ENCODE measurements at regions not wholly inside any gene's neighbourhood (a gene's known extent, or its start where the extent isn't known, plus 50 kb on each side); places are given as distances from the start of the nearest gene placed in this dataset.

DNA sequence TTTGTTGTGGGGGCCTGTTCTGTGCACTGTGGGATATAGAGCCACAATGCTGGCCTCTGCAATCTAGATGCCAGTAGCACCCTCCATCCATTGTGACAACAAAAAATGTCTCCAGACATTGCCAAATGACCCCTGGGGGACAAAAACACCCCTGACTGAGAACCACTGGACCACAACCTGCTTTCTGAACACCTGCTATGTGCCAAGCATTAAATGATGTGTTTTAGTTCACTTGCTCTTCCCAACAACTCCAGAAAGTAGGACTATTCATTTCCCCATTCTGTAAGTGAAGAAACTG lies 367.0 kb upstream of the ERCC4 start:
- no peaks in the 10 kb centered on the region for H3K36me3 Mint-ChIP-seq (ENCODE audit: low read depth)
- H3K9me3 Mint-ChIP-seq (ENCODE audit: low read depth), result no peaks in the 10 kb centered on the region
- H3K4me3 Mint-ChIP-seq (ENCODE audit: unreplicated experiment), result no peak overlapping the region
- no peak for DNase-seq (ENCODE audit: low spot score)
- H3K4me1 Mint-ChIP-seq (ENCODE audit: low read depth), result no peaks in the 10 kb centered on the region
- no peaks in the 10 kb centered on the region for H3K27me3 Mint-ChIP-seq (ENCODE audit: low read depth)
- H3K27ac Mint-ChIP-seq (ENCODE audit: unreplicated experiment), result no peak overlapping the region
- TF ChIP-seq, protein P1, sequence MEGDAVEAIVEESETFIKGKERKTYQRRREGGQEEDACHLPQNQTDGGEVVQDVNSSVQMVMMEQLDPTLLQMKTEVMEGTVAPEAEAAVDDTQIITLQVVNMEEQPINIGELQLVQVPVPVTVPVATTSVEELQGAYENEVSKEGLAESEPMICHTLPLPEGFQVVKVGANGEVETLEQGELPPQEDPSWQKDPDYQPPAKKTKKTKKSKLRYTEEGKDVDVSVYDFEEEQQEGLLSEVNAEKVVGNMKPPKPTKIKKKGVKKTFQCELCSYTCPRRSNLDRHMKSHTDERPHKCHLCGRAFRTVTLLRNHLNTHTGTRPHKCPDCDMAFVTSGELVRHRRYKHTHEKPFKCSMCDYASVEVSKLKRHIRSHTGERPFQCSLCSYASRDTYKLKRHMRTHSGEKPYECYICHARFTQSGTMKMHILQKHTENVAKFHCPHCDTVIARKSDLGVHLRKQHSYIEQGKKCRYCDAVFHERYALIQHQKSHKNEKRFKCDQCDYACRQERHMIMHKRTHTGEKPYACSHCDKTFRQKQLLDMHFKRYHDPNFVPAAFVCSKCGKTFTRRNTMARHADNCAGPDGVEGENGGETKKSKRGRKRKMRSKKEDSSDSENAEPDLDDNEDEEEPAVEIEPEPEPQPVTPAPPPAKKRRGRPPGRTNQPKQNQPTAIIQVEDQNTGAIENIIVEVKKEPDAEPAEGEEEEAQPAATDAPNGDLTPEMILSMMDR (IDR thresholded peaks at IDR 0.05), result no peak

DNA sequence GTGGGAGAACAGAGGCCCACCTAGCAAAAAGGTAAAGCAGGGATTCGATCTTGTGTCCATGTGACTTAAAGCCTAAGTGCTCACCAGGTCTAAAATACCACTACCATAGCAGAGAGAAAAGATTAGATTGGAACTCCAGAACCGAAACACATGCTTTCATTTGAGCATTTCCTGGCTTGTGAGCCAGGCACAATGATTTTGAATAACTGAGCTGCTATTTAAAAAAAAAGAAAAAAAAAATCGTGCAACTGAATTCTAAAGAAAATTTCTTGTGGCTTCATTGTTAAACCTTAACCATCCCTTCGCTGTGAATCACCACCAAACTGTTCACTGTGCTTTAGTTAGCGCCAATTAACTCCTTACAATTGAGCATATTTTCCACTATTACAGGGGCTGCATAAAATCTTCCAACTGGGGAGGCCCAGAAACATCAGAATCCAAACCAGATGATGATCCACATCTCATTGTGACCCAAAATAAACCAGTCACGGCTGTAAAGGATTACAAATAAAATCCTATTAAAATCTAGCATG lies 366.4 kb upstream of the ERCC4 start:
- TF ChIP-seq, protein P1 (IDR thresholded peaks at IDR 0.05), result no peak
- Mint-ChIP-seq H3K4me1 (ENCODE audit: low read depth) (no peaks in the 10 kb centered on the region), H3K9me3 (ENCODE audit: low read depth) (no peaks in the 10 kb centered on the region), H3K27me3 (ENCODE audit: low read depth) (no peaks in the 10 kb centered on the region), H3K36me3 (ENCODE audit: low read depth) (no peaks in the 10 kb centered on the region), H3K4me3 (ENCODE audit: unreplicated experiment) (no peak overlapping the region), H3K27ac (ENCODE audit: unreplicated experiment) (no peak overlapping the region)
- DNase-seq (ENCODE audit: low spot score), result no peak

DNA sequence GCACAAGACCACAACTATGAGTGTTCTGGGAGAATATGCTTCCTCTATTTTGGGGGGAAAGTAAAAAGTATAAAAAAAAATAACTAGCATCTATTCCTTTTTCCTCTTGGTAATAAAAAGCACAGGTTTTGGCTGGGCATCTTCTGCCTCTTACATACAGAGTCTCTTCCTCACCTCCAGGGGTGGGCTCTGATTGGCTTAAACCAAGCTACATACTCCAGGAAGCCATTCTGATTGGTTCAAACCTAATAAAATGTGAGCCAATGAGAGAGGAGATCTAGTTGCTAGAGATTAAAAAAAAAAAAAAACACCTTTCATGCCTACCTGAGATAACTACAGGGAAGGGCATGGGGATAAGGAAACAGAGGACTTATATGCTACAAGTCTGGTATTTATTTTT lies 365.9 kb upstream of the ERCC4 start:
- no peaks in the 10 kb centered on the region for H3K9me3 Mint-ChIP-seq (ENCODE audit: low read depth)

DNA sequence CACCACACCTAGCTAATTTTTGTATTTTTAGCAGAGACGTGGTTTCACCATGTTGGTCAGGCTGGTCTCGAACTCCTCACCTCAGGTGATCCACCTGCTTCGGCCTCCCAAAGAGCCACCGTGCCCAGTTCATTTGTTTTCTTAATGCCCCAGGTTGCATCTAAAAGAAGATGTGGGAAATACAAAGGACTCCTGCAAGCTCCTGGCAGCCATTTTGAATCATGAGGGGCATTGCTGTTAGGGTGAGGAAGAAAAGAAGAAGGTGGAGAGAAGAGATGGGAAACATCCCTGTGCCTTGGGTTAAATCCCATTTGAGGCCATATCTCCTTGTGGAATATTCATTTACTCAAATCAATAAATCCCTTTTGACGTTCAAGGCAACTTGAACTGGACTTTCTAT lies 365.3 kb upstream of the ERCC4 start:
- H3K36me3 Mint-ChIP-seq (ENCODE audit: low read depth), result no peaks in the 10 kb centered on the region
- no peak for DNase-seq (ENCODE audit: low spot score)
- no peak overlapping the region for H3K4me3 Mint-ChIP-seq (ENCODE audit: unreplicated experiment)
- H3K27me3 Mint-ChIP-seq (ENCODE audit: low read depth), result no peaks in the 10 kb centered on the region
- TF ChIP-seq, protein P1 (IDR thresholded peaks at IDR 0.05), result no peak
- H3K27ac Mint-ChIP-seq (ENCODE audit: unreplicated experiment), result no peak overlapping the region
- H3K4me1 Mint-ChIP-seq (ENCODE audit: low read depth), result no peaks in the 10 kb centered on the region
- no peaks in the 10 kb centered on the region for H3K9me3 Mint-ChIP-seq (ENCODE audit: low read depth)

More for the DNA sequence above, 365.9 kb upstream of the ERCC4 start:
- no peak overlapping the region for H3K4me3 Mint-ChIP-seq (ENCODE audit: unreplicated experiment)
- TF ChIP-seq, protein P1 (IDR thresholded peaks at IDR 0.05), result no peak
- no peaks in the 10 kb centered on the region for H3K36me3 Mint-ChIP-seq (ENCODE audit: low read depth)
- no peaks in the 10 kb centered on the region for H3K4me1 Mint-ChIP-seq (ENCODE audit: low read depth)
- no peak for DNase-seq (ENCODE audit: low spot score)
- H3K27ac Mint-ChIP-seq (ENCODE audit: unreplicated experiment), result no peak overlapping the region
- H3K27me3 Mint-ChIP-seq (ENCODE audit: low read depth), result no peaks in the 10 kb centered on the region

DNA sequence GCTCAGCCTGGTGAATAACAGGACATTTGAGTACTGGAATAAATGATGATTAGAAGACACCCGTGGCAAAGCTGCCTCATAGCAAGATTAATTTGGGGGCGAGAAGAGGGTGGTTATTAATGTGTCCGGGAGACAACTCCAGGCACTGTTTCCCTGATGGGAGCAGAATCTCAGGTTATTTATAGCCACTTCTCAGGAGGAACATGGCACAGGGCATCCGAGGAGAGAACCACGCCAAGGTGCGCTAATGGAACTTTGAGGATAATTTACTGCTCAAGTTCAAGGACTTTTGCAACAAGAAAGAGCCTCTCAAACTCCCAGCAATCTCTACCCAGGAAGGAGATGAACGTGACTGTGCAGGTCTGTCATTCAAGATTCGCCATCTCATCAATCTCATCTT lies 362.5 kb upstream of the ERCC4 start:
- no peaks in the 10 kb centered on the region for H3K27me3 Mint-ChIP-seq (ENCODE audit: low read depth)
- H3K9me3 Mint-ChIP-seq (ENCODE audit: low read depth), result peaks cover 5% of the 10 kb centered on the region

More for the DNA sequence above, 362.5 kb upstream of the ERCC4 start:
- no peak for DNase-seq (ENCODE audit: low spot score)
- TF ChIP-seq, protein P1 (IDR thresholded peaks at IDR 0.05), result no peak
- Mint-ChIP-seq H3K36me3 (ENCODE audit: low read depth) (no peaks in the 10 kb centered on the region), H3K4me3 (ENCODE audit: unreplicated experiment) (no peak overlapping the region), H3K4me1 (ENCODE audit: low read depth) (no peaks in the 10 kb centered on the region), H3K27ac (ENCODE audit: unreplicated experiment) (no peak overlapping the region)
